GM12878 (cell line): ENCODE measurements at regions not wholly inside any gene's neighbourhood (a gene's known extent, or its start where the extent isn't known, plus 50 kb on each side); places are given as distances from the start of the nearest gene placed in this dataset.

ENCODE experiments used
- BMI1 ChIP-seq: fragments of 450-650 bp; IDR thresholded peaks from 2 replicates; pipeline ENCODE4 v1.6.1; 2016; ENCODE audit warnings: mild to moderate bottlenecking, moderate library complexity, borderline replicate concordance
- CBFB ChIP-seq: IDR thresholded peaks from 2 replicates; pipeline ENCODE4 v1.6.1; 2016; ENCODE audit warnings: antibody characterized with exemption, low read depth
- IKZF1 ChIP-seq: fragments of 450-650 bp; conservative IDR thresholded peaks from 2 replicates; pipeline ENCODE4 v1.6.1; 2017; ENCODE audit warnings: antibody characterized with exemption, mild to moderate bottlenecking
- KDM1A ChIP-seq: fragments of 200-600 bp; sonication (generic); IDR thresholded peaks from 2 replicates; pipeline ENCODE4 v1.6.1; 2016; ENCODE audit warnings: borderline replicate concordance
- KLF5 ChIP-seq: fragments of 450-650 bp; IDR thresholded peaks from 2 replicates; pipeline ENCODE4 v1.6.1; 2014; ENCODE audit warnings: mild to moderate bottlenecking; ENCODE audit not compliant: partially characterized antibody
- MEF2A ChIP-seq: IDR thresholded peaks from 2 replicates; pipeline ENCODE4 v1.6.1; 2011; ENCODE audit warnings: low read depth, mild to moderate bottlenecking, low read length, moderate library complexity; ENCODE audit not compliant: insufficient read depth
- NR2C2 ChIP-seq: IDR thresholded peaks from 2 replicates; pipeline ENCODE4 v1.6.1; 2011; ENCODE audit warnings: borderline replicate concordance, low read depth; ENCODE audit not compliant: control insufficient read depth, insufficient read length
- NRF1 ChIP-seq: conservative IDR thresholded peaks from 2 replicates; pipeline ENCODE4 v1.6.1; 2011; ENCODE audit warnings: mild to moderate bottlenecking, low read depth, low read length, improper control_type of control experiment
- POU2F2 ChIP-seq: IDR thresholded peaks from 3 replicates; pipeline ENCODE4 v1.6.1; 2011; ENCODE audit warnings: low read depth, mild to moderate bottlenecking, low read length, borderline replicate concordance
- RAD21 ChIP-seq: IDR thresholded peaks from 2 replicates; pipeline ENCODE4 v1.6.1; 2011; ENCODE audit warnings: mild to moderate bottlenecking, low read depth, low read length, moderate library complexity; ENCODE audit not compliant: insufficient read depth
- SMAD5 ChIP-seq: IDR thresholded peaks from 2 replicates; pipeline ENCODE4 v1.6.1; 2016; ENCODE audit warnings: antibody characterized with exemption, low read depth
- SP1 ChIP-seq: IDR thresholded peaks from one replicate; pipeline ENCODE4 v1.6.1; 2011; ENCODE audit warnings: low read depth, low read length
- TCF12 ChIP-seq: IDR thresholded peaks from 2 replicates; pipeline ENCODE4 v1.6.1; 2011; ENCODE audit warnings: low read depth, mild to moderate bottlenecking, low read length
- TCF3 ChIP-seq: IDR thresholded peaks from 2 replicates; pipeline ENCODE4 v1.6.1; 2012; ENCODE audit warnings: low read depth, mild to moderate bottlenecking, low read length, borderline replicate concordance; ENCODE audit not compliant: insufficient read depth
- ZNF384 ChIP-seq: IDR thresholded peaks from 2 replicates; pipeline ENCODE4 v1.6.1; 2012; ENCODE audit warnings: low read depth, mild to moderate bottlenecking, low read length, improper control_type of control experiment, borderline replicate concordance
- ZZZ3 ChIP-seq: IDR thresholded peaks from 2 replicates; pipeline ENCODE4 v1.6.1; 2011; ENCODE audit warnings: low read depth; ENCODE audit not compliant: control insufficient read depth, insufficient read length
- TF ChIP-seq, protein P1 (sequence below): fragments of 450-650 bp; IDR thresholded peaks from 2 replicates; pipeline ENCODE4 v1.6.1; 2017; ENCODE audit warnings: low read depth, mild to moderate bottlenecking, moderate library complexity
- TF ChIP-seq, protein P2 (sequence below): IDR thresholded peaks from 2 replicates; pipeline ENCODE4 v1.6.1; 2011; ENCODE audit warnings: borderline replicate concordance, low read depth, mild to moderate bottlenecking, moderate library complexity, low read length; ENCODE audit not compliant: insufficient read depth, poor library complexity, severe bottlenecking
- TF ChIP-seq, protein P3 (sequence below): fragments of 450-650 bp; IDR thresholded peaks from 2 replicates; pipeline ENCODE4 v1.6.1; 2018; ENCODE audit warnings: borderline replicate concordance, mild to moderate bottlenecking; ENCODE audit not compliant: partially characterized antibody
- TF ChIP-seq, protein P4 (sequence below): IDR thresholded peaks from 2 replicates; pipeline ENCODE4 v1.6.1; 2012; ENCODE audit warnings: low read depth, low read length, improper control_type of control experiment
- TF ChIP-seq, protein P5 (sequence below): IDR thresholded peaks from 2 replicates; pipeline ENCODE4 v1.6.1; 2011; ENCODE audit warnings: borderline replicate concordance, low read depth, mild to moderate bottlenecking, moderate library complexity, mixed read lengths, low read length; ENCODE audit not compliant: insufficient read depth; ENCODE audit errors: extremely low read length

DNA sequence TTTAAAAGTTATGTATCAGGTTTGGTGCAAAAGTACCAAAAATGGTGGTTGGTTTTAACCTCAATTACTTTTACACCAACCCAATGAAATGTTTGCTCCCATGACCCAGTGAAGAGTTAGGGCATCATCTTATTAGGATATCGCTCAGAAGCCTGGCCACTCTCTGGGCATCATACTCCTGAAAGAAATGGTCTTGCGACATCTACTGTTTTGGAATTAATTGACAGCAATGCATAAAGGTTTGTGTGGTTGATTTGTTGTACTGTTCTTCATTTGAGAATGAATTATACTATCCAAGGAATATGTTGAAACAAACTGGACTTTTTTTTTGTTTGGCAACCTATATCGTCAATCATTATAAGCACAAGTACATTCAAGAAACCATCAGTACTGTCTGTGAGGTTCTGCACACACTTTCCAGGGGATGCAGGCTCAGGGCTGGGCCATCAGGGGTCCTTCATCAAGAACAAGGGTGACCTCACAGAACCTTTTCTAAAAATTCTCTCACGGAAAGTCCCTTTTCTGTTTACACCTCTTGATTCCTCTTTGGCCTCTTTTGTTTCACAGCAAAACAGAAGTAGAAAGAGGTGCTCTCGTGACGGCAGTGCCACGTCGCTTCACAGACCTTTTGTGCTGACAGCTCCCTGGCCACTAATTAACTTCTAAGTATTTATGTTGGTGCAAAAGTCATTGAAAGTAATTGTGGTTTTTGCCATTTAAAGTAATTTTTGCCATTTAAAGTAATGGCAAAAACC lies 117.2 kb upstream of the KLF6 start (continued):
- TF ChIP-seq SP1 (no peak), RAD21 (peak; percentile 70), IKZF1 (peak; percentile 88), SMAD5 (no peak), POU2F2 (peak; percentile 63; the same call in 1 of the 3 replicates), NR2C2 (no peak), BMI1 (peak; percentile 83; the same call in 1 of the 2 replicates), MEF2A (peak; percentile 77; the same call in 1 of the 2 replicates), TCF3 (no peak), KDM1A (no peak), ZNF384 (no peak), ZZZ3 (no peak), KLF5 (peak; percentile 94), NRF1 (no peak), CBFB (peak; percentile 34; the same call in 1 of the 2 replicates), TCF12 (0 out of 2 replicates have a peak, but pooled peaks have one; percentile 42)
- TF ChIP-seq, protein P1, sequence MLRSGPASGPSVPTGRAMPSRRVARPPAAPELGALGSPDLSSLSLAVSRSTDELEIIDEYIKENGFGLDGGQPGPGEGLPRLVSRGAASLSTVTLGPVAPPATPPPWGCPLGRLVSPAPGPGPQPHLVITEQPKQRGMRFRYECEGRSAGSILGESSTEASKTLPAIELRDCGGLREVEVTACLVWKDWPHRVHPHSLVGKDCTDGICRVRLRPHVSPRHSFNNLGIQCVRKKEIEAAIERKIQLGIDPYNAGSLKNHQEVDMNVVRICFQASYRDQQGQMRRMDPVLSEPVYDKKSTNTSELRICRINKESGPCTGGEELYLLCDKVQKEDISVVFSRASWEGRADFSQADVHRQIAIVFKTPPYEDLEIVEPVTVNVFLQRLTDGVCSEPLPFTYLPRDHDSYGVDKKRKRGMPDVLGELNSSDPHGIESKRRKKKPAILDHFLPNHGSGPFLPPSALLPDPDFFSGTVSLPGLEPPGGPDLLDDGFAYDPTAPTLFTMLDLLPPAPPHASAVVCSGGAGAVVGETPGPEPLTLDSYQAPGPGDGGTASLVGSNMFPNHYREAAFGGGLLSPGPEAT, result peak; percentile 99
- TF ChIP-seq, protein P2, sequence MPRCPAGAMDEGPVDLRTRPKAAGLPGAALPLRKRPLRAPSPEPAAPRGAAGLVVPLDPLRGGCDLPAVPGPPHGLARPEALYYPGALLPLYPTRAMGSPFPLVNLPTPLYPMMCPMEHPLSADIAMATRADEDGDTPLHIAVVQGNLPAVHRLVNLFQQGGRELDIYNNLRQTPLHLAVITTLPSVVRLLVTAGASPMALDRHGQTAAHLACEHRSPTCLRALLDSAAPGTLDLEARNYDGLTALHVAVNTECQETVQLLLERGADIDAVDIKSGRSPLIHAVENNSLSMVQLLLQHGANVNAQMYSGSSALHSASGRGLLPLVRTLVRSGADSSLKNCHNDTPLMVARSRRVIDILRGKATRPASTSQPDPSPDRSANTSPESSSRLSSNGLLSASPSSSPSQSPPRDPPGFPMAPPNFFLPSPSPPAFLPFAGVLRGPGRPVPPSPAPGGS, result no peak
- TF ChIP-seq, protein P3, sequence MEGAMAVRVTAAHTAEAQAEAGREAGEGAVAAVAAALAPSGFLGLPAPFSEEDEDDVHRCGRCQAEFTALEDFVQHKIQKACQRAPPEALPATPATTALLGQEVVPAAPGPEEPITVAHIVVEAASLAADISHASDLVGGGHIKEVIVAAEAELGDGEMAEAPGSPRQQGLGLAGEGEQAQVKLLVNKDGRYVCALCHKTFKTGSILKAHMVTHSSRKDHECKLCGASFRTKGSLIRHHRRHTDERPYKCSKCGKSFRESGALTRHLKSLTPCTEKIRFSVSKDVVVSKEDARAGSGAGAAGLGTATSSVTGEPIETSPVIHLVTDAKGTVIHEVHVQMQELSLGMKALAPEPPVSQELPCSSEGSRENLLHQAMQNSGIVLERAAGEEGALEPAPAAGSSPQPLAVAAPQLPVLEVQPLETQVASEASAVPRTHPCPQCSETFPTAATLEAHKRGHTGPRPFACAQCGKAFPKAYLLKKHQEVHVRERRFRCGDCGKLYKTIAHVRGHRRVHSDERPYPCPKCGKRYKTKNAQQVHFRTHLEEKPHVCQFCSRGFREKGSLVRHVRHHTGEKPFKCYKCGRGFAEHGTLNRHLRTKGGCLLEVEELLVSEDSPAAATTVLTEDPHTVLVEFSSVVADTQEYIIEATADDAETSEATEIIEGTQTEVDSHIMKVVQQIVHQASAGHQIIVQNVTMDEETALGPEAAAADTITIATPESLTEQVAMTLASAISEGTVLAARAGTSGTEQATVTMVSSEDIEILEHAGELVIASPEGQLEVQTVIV, result no peak
- TF ChIP-seq, protein P4, sequence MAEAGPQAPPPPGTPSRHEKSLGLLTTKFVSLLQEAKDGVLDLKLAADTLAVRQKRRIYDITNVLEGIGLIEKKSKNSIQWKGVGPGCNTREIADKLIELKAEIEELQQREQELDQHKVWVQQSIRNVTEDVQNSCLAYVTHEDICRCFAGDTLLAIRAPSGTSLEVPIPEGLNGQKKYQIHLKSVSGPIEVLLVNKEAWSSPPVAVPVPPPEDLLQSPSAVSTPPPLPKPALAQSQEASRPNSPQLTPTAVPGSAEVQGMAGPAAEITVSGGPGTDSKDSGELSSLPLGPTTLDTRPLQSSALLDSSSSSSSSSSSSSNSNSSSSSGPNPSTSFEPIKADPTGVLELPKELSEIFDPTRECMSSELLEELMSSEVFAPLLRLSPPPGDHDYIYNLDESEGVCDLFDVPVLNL, result no peak
- TF ChIP-seq, protein P5, sequence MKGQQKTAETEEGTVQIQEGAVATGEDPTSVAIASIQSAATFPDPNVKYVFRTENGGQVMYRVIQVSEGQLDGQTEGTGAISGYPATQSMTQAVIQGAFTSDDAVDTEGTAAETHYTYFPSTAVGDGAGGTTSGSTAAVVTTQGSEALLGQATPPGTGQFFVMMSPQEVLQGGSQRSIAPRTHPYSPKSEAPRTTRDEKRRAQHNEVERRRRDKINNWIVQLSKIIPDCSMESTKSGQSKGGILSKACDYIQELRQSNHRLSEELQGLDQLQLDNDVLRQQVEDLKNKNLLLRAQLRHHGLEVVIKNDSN, result no peak
